Lower lobe of right lung (tissue), 2 donors: ENCODE measurements at regions not wholly inside any gene's neighbourhood (a gene's known extent, or its start where the extent isn't known, plus 50 kb on each side); places are given as distances from the start of the nearest gene placed in this dataset.

Source experiments
- ATAC-seq, 2 donors: fragments of 200-7000 bp; cut with Tn5 transposase; one replicate each; pipeline ENCODE4 v1.9.1; 2020 to 2022; ENCODE audit warnings: mild to moderate bottlenecking in 2 of 2, moderate library complexity in 2 of 2
- DNase-seq: peaks from one replicate; pipeline ENCODE4 v3.0.0-alpha.2; 2020
- H3K27ac ChIP-seq: fragments of 200-600 bp; one replicate; pipeline ENCODE4 v1.8.0; 2022
- H3K27me3 ChIP-seq: fragments of 200-600 bp; one replicate; pipeline ENCODE4 v1.8.0; 2022; ENCODE audit warnings: low read depth
- H3K36me3 ChIP-seq: fragments of 200-600 bp; one replicate; pipeline ENCODE4 v1.8.0; 2022; ENCODE audit warnings: mild to moderate bottlenecking
- H3K4me1 ChIP-seq: fragments of 200-600 bp; one replicate; pipeline ENCODE4 v1.8.0; 2022
- H3K4me3 ChIP-seq: fragments of 200-600 bp; one replicate; pipeline ENCODE4 v1.8.0; 2022; ENCODE audit warnings: mild to moderate bottlenecking
- H3K9me3 ChIP-seq: fragments of 200-600 bp; one replicate; pipeline ENCODE4 v1.8.0; 2022
- CTCF ChIP-seq: fragments of 200-600 bp; IDR thresholded peaks from one replicate; pipeline ENCODE4 v1.8.0; 2022; ENCODE audit warnings: antibody characterized with exemption, mild to moderate bottlenecking
- intact Hi-C: fragments of 100-400 bp; cut with DNase I; formaldehyde crosslinking; loops from one replicate; pipeline ENCODE4 v1.11.0; 2022
- donor health status: DM: no; HTN: yes; CAD: no; lungs with severe emphysema.

- Histone ChIP-seq H3K9me3 (no peaks in the 10 kb centered on the region), H3K27me3 (no peaks in the 10 kb centered on the region), H3K4me1 (no peaks in the 10 kb centered on the region), H3K36me3 (no peaks in the 10 kb centered on the region), H3K4me3 (no peak overlapping the region), H3K27ac (no peak overlapping the region)
- ATAC-seq (no peak), DNase-seq (no peak)
- intact Hi-C loops = no loop called here
- no peak for TF ChIP-seq CTCF
Observed at GRCh38 chrX:147364896-147365295, 546.8 kb upstream of the FMR1 start.

- no peak for ATAC-seq
- no peak overlapping the region for H3K4me3 ChIP-seq
- intact Hi-C loops = no loop called here
- no peak overlapping the region for H3K27ac ChIP-seq
- H3K27me3 ChIP-seq = no peaks in the 10 kb centered on the region
- no peaks in the 10 kb centered on the region for H3K9me3 ChIP-seq
- no peaks in the 10 kb centered on the region for H3K4me1 ChIP-seq
- no peaks in the 10 kb centered on the region for H3K36me3 ChIP-seq
- no peak for DNase-seq
- TF ChIP-seq CTCF = no peak
Observed at GRCh38 chrX:147351644-147352043, 537.1 kb upstream of the CXorf51A start.

GRCh38 chrX:147343467-147343866 lies 528.9 kb upstream of the CXorf51A start:
- DNase-seq (no peak), ATAC-seq (no peak)
- H3K27me3 ChIP-seq = no peaks in the 10 kb centered on the region
- no peaks in the 10 kb centered on the region for H3K9me3 ChIP-seq
- no peaks in the 10 kb centered on the region for H3K36me3 ChIP-seq
- no peak for TF ChIP-seq CTCF
- H3K4me1 ChIP-seq = no peaks in the 10 kb centered on the region
- no peak overlapping the region for H3K27ac ChIP-seq
- no peak overlapping the region for H3K4me3 ChIP-seq
- intact Hi-C loops = no loop called here

- Histone ChIP-seq H3K4me3 (no peak overlapping the region), H3K27me3 (no peaks in the 10 kb centered on the region), H3K4me1 (no peaks in the 10 kb centered on the region), H3K9me3 (no peaks in the 10 kb centered on the region), H3K27ac (no peak overlapping the region), H3K36me3 (no peaks in the 10 kb centered on the region)
- ATAC-seq (no peak), DNase-seq (no peak)
- intact Hi-C loops = no loop called here
- TF ChIP-seq CTCF = no peak
Observed at GRCh38 chrX:147342197-147342596, 527.7 kb upstream of the CXorf51A start.

- no peak for TF ChIP-seq CTCF
- H3K4me3 ChIP-seq = no peak overlapping the region
- H3K36me3 ChIP-seq = no peaks in the 10 kb centered on the region
- ATAC-seq = no peak
- no peaks in the 10 kb centered on the region for H3K9me3 ChIP-seq
- DNase-seq = no peak
- H3K27ac ChIP-seq = no peak overlapping the region
- H3K27me3 ChIP-seq = no peaks in the 10 kb centered on the region
- no peaks in the 10 kb centered on the region for H3K4me1 ChIP-seq
- intact Hi-C loops = no loop called here
Observed at GRCh38 chrX:147340947-147341346, 526.4 kb upstream of the CXorf51A start.

GRCh38 chrX:147333821-147334220 lies 519.3 kb upstream of the CXorf51A start:
- Histone ChIP-seq H3K4me3 (no peak overlapping the region), H3K9me3 (no peaks in the 10 kb centered on the region), H3K27me3 (no peaks in the 10 kb centered on the region), H3K4me1 (no peaks in the 10 kb centered on the region), H3K27ac (no peak overlapping the region), H3K36me3 (no peaks in the 10 kb centered on the region)
- no peak for DNase-seq
- no peak for ATAC-seq
- intact Hi-C loops = no loop called here
- TF ChIP-seq CTCF = no peak
